ACHN (cell line): ENCODE measurements at regions not wholly inside any gene's neighbourhood (a gene's known extent, or its start where the extent isn't known, plus 50 kb on each side); places are given as distances from the start of the nearest gene placed in this dataset.
"Not testable (repeated sequence)": the region's sequence is repeated elsewhere in the genome, so short reads cannot be mapped to it uniquely, and the experiment has no call there.

Experiments used
- DNase-seq: peaks from one replicate; pipeline ENCODE4 v3.0.0-alpha.2; 2015
- in situ Hi-C: cut with HindIII; loops from 2 replicates; pipeline ENCODE4 v1.10.0; 2017; ENCODE audit warnings: low sequenced_read_pairs, low pct_ligation_motif_present, low pct_unique_long_range_greater_than_20kb

GRCh38 chr7:25726781-25727311 lies 425.2 kb upstream of the NFE2L3 start:
- in situ Hi-C loops, result no loop called here

GRCh38 chr7:25727446-25727845 lies 424.6 kb upstream of the NFE2L3 start:
- no peak for DNase-seq
- in situ Hi-C loops, result no loop called here

More at GRCh38 chr7:25726781-25727311, 425.2 kb upstream of the NFE2L3 start:
- no peak for DNase-seq

GRCh38 chr7:25727876-25728275 lies 424.1 kb upstream of the NFE2L3 start:
- in situ Hi-C loops, result no loop called here
- DNase-seq, result no peak

GRCh38 chr7:25731068-25731845 lies 420.7 kb upstream of the NFE2L3 start:
- in situ Hi-C loops, result no loop called here
- DNase-seq, result no peak

- no peak for DNase-seq
- in situ Hi-C loops, result no loop called here
Observed at GRCh38 chr7:25731846-25732245, 420.2 kb upstream of the NFE2L3 start.

- in situ Hi-C loops, result no loop called here
- DNase-seq, result no peak
Observed at GRCh38 chr7:25732766-25733217, 419.2 kb upstream of the NFE2L3 start.

GRCh38 chr7:25735674-25736242 lies 416.2 kb upstream of the NFE2L3 start:
- no peak for DNase-seq
- in situ Hi-C loops, result no loop called here

GRCh38 chr7:25738528-25738927 lies 413.5 kb upstream of the NFE2L3 start:
- in situ Hi-C loops, result no loop called here
- no peak for DNase-seq

- in situ Hi-C loops, result no loop called here
- no peak for DNase-seq
Observed at GRCh38 chr7:25739143-25739542, 412.9 kb upstream of the NFE2L3 start.

- no peak for DNase-seq
- in situ Hi-C loops, result no loop called here
Observed at GRCh38 chr7:25742316-25742715, 409.7 kb upstream of the NFE2L3 start.

GRCh38 chr7:25743670-25744451 lies 408.1 kb upstream of the NFE2L3 start:
- DNase-seq, in situ Hi-C loops: not testable (repeated sequence)

- DNase-seq, result no peak
- in situ Hi-C loops, result no loop called here
Observed at GRCh38 chr7:25750744-25751508, 401.1 kb upstream of the NFE2L3 start.

- DNase-seq, result no peak
- in situ Hi-C loops, result no loop called here
Observed at GRCh38 chr7:25752154-25752553, 399.8 kb upstream of the NFE2L3 start.

GRCh38 chr7:25752967-25753791 lies 398.8 kb upstream of the NFE2L3 start:
- in situ Hi-C loops, result no loop called here
- DNase-seq, result no peak

- DNase-seq, result no peak
- in situ Hi-C loops, result no loop called here
Observed at GRCh38 chr7:25753837-25754236, 398.2 kb upstream of the NFE2L3 start.

- in situ Hi-C loops, result no loop called here
- no peak for DNase-seq
Observed at GRCh38 chr7:25754333-25754732, 397.7 kb upstream of the NFE2L3 start.

- in situ Hi-C loops, result no loop called here
- DNase-seq, result no peak
Observed at GRCh38 chr7:25754751-25755150, 397.2 kb upstream of the NFE2L3 start.

- in situ Hi-C loops, result no loop called here
- DNase-seq, result no peak
Observed at GRCh38 chr7:25756601-25757000, 395.4 kb upstream of the NFE2L3 start.
